ENCODE measurements at regions not wholly inside any gene's neighbourhood (a gene's known extent, or its start where the extent isn't known, plus 50 kb on each side); places are given as distances from the start of the nearest gene placed in this dataset.
A peak's percentile ranks its signal among the peaks of the same experiment; 100 is the strongest.

DNA sequence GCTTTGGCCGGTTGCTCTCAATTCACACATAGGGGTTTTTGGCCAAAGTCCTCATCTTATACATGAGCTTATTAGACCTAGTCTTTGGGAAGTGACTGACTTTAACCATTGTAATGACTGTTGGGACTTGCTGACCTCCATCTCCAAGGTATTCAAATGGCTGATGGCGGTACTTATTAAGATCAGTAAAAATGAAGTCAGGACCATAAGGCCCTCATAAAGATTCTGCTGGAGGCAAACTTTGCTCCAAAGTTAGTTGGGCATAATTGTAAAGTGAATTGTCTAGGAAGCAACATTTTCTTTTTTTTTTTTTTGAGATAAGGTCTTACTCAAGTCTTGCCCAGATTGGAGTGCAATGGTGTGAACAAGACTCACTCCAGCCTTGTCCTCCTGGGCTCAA lies 76.3 kb upstream of the MKLN1 start:
- H3K9me3 Mint-ChIP-seq = peaks cover 21 to 22% of the 10 kb centered on the region in 2 donors
- DNase-seq = no peak
- no peak for ATAC-seq
- no peak overlapping the region for H3K27ac Mint-ChIP-seq
- H3K4me1 Mint-ChIP-seq = no peaks in the 10 kb centered on the region
- H3K27me3 Mint-ChIP-seq = peaks cover 19% of the 10 kb centered on the region
- no peak overlapping the region for H3K4me3 Mint-ChIP-seq

DNA sequence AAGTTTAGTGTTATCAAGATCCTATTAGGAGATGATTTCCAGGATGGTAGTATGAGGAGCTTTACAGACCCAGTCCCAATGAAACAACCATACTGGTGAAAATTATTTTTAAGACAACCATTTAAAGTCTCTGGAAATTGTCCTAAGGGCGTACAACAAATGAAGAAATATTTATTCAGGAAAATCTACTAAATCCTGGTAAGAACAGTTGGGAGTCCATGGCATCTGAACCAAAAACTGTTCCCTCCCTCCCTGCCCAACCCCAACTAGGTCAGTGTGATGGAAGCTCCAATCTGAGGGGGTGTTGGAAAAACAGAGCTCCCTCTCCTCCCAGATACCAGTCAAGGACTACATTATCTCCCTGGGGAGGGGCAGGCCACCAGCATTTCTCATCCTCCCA lies 74.7 kb upstream of the MKLN1 start:
- Mint-ChIP-seq H3K27me3 (peaks cover 19% of the 10 kb centered on the region), H3K27ac (no peak overlapping the region), H3K9me3 (peaks cover 22 to 24% of the 10 kb centered on the region in 2 donors), H3K4me3 (no peak overlapping the region), H3K4me1 (no peaks in the 10 kb centered on the region)
- no peak for DNase-seq
- ATAC-seq = no peak

DNA sequence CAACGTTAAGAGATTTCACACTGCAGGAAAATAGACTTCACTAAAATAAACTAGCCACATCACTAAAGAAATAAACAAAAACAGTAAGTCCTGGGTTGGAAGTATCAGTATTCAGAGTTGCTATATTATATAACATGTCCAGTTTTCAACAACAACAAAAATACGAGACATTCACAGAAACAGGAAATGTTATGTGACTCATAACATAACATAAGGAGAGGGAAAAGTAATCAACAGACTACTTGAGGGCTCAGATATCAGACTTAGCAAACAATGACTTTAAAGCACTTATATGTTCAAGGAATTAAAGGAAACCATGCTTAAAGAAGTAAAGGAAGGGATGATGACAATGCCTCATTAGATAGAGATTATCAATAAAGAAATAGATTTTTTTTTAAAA lies 73.5 kb upstream of the MKLN1 start:
- Mint-ChIP-seq H3K9me3 (peaks cover 22 to 24% of the 10 kb centered on the region in 2 donors), H3K4me1 (no peaks in the 10 kb centered on the region)

DNA sequence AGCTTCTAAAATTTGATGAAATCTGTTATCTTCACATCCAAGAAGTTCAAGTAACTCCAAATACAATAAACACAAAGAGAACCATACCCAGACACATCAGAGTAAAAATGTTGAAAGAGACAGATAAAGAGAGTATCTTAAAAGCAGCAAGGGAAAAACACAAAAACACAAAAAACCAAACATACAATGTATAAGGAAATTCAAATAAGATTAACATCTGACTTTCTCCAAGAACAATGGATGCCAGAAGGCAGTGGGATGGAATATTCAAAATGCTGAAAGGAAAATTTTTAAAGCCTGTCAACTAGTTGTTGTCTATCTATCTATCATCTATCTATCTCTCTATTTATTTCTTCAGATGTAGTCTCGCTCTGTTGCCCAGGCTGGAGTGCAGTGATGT lies 72.4 kb upstream of the MKLN1 start:
- ATAC-seq (no peak), DNase-seq (no peak)
- H3K27me3 Mint-ChIP-seq = peaks cover 2% of the 10 kb centered on the region
- H3K4me1 Mint-ChIP-seq = no peaks in the 10 kb centered on the region
- H3K4me3 Mint-ChIP-seq = no peak overlapping the region
- H3K9me3 Mint-ChIP-seq = peaks cover 22 to 24% of the 10 kb centered on the region in 2 donors
- H3K27ac Mint-ChIP-seq = no peak overlapping the region

More for the DNA sequence above, 73.5 kb upstream of the MKLN1 start:
- Mint-ChIP-seq H3K4me3 (no peak overlapping the region), H3K27ac (no peak overlapping the region), H3K27me3 (peaks cover 12% of the 10 kb centered on the region)
- ATAC-seq (no peak), DNase-seq (no peak)

DNA sequence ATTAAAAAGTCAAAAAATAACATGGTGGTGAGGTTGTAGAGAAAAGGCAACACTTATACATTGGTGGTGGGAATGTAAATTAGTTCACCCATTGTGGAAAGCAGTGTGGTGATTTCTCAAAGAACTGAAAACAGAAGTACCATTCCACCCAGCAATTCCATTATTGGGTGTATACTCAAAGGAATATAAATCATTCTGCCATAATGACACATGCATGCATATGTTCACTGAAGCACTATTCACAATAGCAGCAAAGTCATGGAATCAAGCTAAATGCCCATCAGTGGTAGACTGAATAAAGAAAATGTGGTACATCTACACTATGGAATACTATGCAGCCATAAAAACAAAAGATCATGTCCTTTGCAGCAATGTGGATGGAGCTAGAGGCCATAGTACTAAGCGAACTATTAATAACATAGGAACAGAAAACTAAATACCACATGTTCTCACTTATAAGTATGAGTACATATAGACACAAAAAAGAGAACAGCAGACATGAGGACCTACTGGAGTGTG lies 66.1 kb upstream of the MKLN1 start:
- Mint-ChIP-seq H3K27ac (no peak overlapping the region), H3K27me3 (no peaks in the 10 kb centered on the region), H3K4me1 (no peaks in the 10 kb centered on the region), H3K9me3 (peaks cover 0 to under 1% of the 10 kb centered on the region in 2 donors), H3K4me3 (no peak overlapping the region)
- ATAC-seq (no peak), DNase-seq (no peak)

DNA sequence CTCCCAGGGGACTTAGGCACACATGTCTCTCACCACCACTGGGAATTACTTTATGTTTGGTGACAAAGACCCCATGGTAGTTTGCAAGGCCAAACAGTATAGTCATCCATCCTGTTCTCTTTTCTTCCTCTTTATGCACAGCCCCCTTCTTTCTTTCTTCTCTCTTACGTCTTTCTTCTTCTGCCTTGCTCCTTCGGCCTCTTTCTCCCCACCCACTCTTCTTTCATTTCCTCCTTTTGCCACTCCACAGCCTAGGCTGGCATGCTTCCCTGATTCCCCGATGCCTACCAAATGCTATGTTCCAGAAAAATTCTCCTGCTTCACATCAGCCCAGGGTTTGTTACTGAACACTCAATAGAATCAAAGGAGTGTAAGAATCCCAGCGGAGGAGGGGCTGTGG lies 62.4 kb upstream of the MKLN1 start:
- Mint-ChIP-seq H3K27ac (no peak overlapping the region), H3K4me3 (no peak overlapping the region), H3K4me1 (no peaks in the 10 kb centered on the region), H3K27me3 (no peaks in the 10 kb centered on the region), H3K9me3 (peaks cover 0 to 5% of the 10 kb centered on the region in 2 donors)
- ATAC-seq (no peak), DNase-seq (no peak)

DNA sequence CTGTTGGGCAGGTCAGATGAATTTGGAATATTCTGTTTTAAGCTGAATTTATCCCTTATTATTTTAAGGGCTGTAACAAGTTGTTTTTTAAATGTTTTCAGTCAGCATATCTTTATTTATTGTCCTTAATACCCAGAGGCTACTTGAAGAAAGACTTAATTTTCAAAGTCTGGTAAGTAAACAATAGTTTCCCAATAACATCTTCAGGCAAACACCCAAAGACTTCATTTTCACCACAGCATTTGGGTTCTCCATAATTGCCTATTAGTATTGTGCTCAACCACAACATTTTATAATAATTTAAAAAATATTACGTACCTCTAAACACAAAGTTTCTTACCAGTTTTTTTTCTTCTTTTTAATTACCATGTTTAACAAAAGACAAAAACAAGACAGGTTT lies 60.0 kb upstream of the MKLN1 start:
- Mint-ChIP-seq H3K27me3 (no peaks in the 10 kb centered on the region), H3K4me1 (no peaks in the 10 kb centered on the region), H3K27ac (no peak overlapping the region), H3K9me3 (peaks cover 0 to 5% of the 10 kb centered on the region in 2 donors), H3K4me3 (no peak overlapping the region)
- no peak for ATAC-seq
- DNase-seq = no peak

DNA sequence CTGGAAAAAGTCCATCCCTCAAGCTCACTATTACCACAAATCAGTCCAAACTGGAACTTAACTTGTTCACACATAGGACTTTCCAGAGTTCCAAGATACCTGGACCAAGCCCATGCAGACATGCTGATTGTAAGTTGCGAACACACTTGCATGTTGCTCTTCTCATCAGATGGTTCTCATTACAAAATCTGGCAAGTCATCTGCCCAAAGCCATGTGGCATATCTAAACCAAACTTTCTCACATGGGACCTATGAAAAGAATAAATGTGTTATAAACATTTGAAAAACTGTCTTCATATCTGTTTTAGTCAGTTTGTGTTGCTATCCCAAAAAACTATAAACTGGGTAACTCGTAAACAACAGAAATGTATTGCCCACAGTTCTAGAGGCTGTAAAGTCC lies 58.8 kb upstream of the MKLN1 start:
- ATAC-seq (no peak), DNase-seq (no peak)
- Mint-ChIP-seq H3K9me3 (peaks cover 0 to 5% of the 10 kb centered on the region in 2 donors), H3K4me1 (no peaks in the 10 kb centered on the region), H3K27me3 (no peaks in the 10 kb centered on the region), H3K27ac (no peak overlapping the region), H3K4me3 (no peak overlapping the region)

DNA sequence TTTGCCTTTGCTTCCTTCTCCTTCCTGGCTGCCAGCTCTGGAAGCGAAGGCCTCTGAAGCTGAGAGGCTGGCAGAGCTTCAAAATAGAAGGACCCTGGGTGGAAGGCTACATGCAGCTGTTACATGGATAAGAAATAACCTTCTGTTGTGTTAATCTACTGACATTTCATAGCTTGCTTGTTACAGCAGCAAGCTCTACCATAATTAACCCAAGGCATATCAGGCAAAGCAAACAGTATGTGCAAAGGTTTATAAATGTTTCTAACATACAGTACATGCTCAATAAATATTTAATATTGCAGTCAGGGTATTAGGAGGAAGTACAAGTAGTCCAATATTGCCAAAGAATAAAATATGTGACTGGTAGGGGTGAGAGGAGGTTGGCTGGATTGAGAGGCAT lies 55.6 kb upstream of the MKLN1 start:
- H3K9me3 Mint-ChIP-seq = peaks cover 0 to 5% of the 10 kb centered on the region in 2 donors
- H3K27me3 Mint-ChIP-seq = peaks cover 6% of the 10 kb centered on the region
- H3K4me3 Mint-ChIP-seq = no peak overlapping the region
- no peak for DNase-seq
- H3K4me1 Mint-ChIP-seq = no peaks in the 10 kb centered on the region
- ATAC-seq = no peak
- no peak overlapping the region for H3K27ac Mint-ChIP-seq

DNA sequence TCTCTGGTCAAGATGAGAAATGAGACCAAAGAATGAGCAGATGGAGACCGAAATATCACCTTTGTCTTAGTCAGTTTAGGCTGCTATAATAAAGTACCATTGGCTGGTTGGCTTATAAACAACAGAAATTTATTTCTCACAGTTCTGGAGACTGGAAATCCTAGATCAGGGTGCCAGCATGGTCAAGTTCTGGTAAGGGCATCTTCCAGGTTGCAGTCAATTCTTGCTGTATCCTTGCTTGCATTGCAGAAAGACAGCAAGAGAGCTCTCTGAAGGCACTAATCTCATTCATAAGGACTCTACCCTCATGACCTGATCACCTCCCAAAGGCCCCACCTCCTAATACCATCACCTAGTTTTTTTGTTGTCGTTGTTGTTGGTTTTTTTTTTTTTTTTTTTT lies 52.7 kb upstream of the MKLN1 start:
- Mint-ChIP-seq H3K27me3 (peaks cover 6% of the 10 kb centered on the region), H3K27ac (no peak overlapping the region), H3K4me3 (no peak overlapping the region), H3K4me1 (no peaks in the 10 kb centered on the region), H3K9me3 (peaks cover 0 to 5% of the 10 kb centered on the region in 2 donors)
- no peak for DNase-seq
- ATAC-seq = no peak

DNA sequence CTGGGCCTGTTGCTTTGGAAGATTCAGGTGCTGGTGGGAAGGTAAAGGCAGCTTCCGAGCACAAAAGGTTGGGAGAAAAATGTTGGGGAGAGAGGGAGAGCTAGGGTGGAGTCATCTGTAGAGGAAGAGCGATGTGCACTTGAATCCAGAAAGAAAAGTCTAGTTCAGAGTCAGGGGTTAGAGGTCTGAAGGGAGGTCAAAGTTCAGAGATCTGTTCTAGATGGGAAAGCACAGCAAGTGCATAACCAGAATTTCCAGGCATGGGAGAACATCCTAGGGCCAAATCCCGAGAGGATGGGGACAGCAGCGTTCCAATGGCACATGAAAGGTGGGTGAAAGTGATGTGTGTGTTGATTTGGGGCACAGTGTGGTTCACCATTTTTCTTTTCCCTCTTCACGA lies 51.5 kb upstream of the MKLN1 start:
- Mint-ChIP-seq H3K27me3 (peaks cover 6% of the 10 kb centered on the region), H3K4me3 (no peak overlapping the region), H3K27ac (peak overlapping the region in 1 of 2 donors; percentile 1), H3K4me1 (no peaks in the 10 kb centered on the region), H3K9me3 (peaks cover 0 to 7% of the 10 kb centered on the region in 2 donors)
- ATAC-seq (no peak), DNase-seq (no peak)

DNA sequence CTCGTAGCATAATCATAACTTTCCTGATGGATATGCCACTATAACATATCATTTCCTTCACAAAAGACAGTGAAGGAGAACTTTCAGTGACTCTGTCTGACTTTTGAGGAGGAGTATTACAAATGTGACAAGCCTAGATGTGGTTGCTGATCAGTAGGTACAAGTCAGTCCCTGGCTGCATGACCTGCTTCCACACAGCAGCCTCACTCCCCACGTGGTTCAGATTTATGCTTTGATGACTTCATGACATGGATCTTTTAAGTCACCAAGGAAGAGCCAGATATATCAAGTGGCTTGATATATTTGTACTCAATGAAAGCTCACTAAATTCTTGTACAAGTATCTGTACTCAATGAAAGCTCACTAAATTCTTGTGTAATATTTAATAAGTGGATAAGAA lies 50.9 kb upstream of the MKLN1 start:
- Mint-ChIP-seq H3K27ac (no peak overlapping the region), H3K4me3 (no peak overlapping the region), H3K27me3 (peaks cover 6% of the 10 kb centered on the region), H3K9me3 (peaks cover 0 to 7% of the 10 kb centered on the region in 2 donors), H3K4me1 (no peaks in the 10 kb centered on the region)
- ATAC-seq = no peak
- no peak for DNase-seq
